ENCODE measurements at regions not wholly inside any gene's neighbourhood (a gene's known extent, or its start where the extent isn't known, plus 50 kb on each side); places are given as distances from the start of the nearest gene placed in this dataset.

GRCh38 chr10:45241865-45242520, 73.4 kb downstream of the OR13A1 start (continued):
- TF ChIP-seq ZNF780A (CRISPR knock-in tag; IDR thresholded peaks at IDR 0.05), result no peak
- no peak for TF ChIP-seq ZNF133 (CRISPR knock-in tag; IDR thresholded peaks at IDR 0.05)
- TF ChIP-seq DNMT1 (IDR thresholded peaks at IDR 0.05), result no peak
- TF ChIP-seq HDGF (IDR thresholded peaks at IDR 0.05), result no peak
- no peak for TF ChIP-seq TOE1 (IDR thresholded peaks at IDR 0.05; ENCODE audit: borderline replicate concordance)
- no peak for TF ChIP-seq TOE1 (CRISPR knock-in tag; IDR thresholded peaks at IDR 0.05; ENCODE audit: borderline replicate concordance, low read depth)
- no peak for TF ChIP-seq ZZZ3 (IDR thresholded peaks at IDR 0.05)
- no peak for TF ChIP-seq ZNF79 (CRISPR knock-in tag; IDR thresholded peaks at IDR 0.05; ENCODE audit: low read depth)
- 0 out of 2 replicates have a peak, but pooled peaks have one; percentile 29 for TF ChIP-seq ATF7 (IDR thresholded peaks at IDR 0.05)
- TF ChIP-seq MTF1 (CRISPR knock-in tag; IDR thresholded peaks at IDR 0.05; ENCODE audit: borderline replicate concordance), result no peak
- TF ChIP-seq ARID1B (IDR thresholded peaks at IDR 0.05), result peak; percentile 53
- no peak for TF ChIP-seq THAP7 (CRISPR knock-in tag; IDR thresholded peaks at IDR 0.05)
- no peak for TF ChIP-seq TAF9B (IDR thresholded peaks at IDR 0.05; ENCODE audit: partially characterized antibody)
- no peak for TF ChIP-seq ZNF3 (CRISPR knock-in tag; IDR thresholded peaks at IDR 0.05)
- TF ChIP-seq TRIM24 (IDR thresholded peaks at IDR 0.05), result peak; percentile 69 to 73
- TF ChIP-seq PRDM10 (IDR thresholded peaks at IDR 0.05; ENCODE audit: partially characterized antibody), result peak; percentile 35

Data from K562 (cell line).